H1 (cell line): ENCODE measurements at regions not wholly inside any gene's neighbourhood (a gene's known extent, or its start where the extent isn't known, plus 50 kb on each side); places are given as distances from the start of the nearest gene placed in this dataset.

Experiments
- CTCF ChIA-PET: fragments of 300-600 bp; sonication (Branson Sonifier 250); formaldehyde crosslinking; loops from one replicate; lab custom pipeline; 2021; ENCODE audit not compliant: partially characterized antibody; lab: Charles Lee
- POLR2A ChIA-PET: fragments of 300-600 bp; sonication (Branson Sonifier 250); formaldehyde crosslinking; loops from one replicate; lab custom pipeline; 2021; ENCODE audit warnings: inconsistent platforms; ENCODE audit not compliant: partially characterized antibody; lab: Charles Lee
- DNase-seq, 2 experiments: peaks; one replicate each; pipeline versions ENCODE4 v3.0.0 to v3.0.0-alpha.2; 2010 to 2022; ENCODE audit warnings: low spot score in 2 of 2, low read depth in 1 of 2, mixed read lengths in 1 of 2
- FAIRE-seq: peaks from 2 replicates; lab custom pipeline; 2011; peaks lifted over from hg19 to GRCh38; lab: Jason Lieb, UNC
- H2AFZ ChIP-seq: 2 replicates; pipeline ENCODE4 v1.8.1; 2012; ENCODE audit warnings: low read length, inconsistent platforms
- H2AK5ac ChIP-seq: 2 replicates; pipeline ENCODE4 v1.6.1; 2013; ENCODE audit warnings: low read depth, low read length
- H2BK120ac ChIP-seq: replicated peaks from 2 replicates; pipeline ENCODE3; 2013; ENCODE audit warnings: low read depth, low read length, inconsistent platforms
- H2BK12ac ChIP-seq: 2 replicates; pipeline ENCODE4 v1.6.1; 2013; ENCODE audit warnings: low read depth, low read length
- H2BK15ac ChIP-seq: 2 replicates; pipeline ENCODE4 v1.6.1; 2013; ENCODE audit warnings: low read length
- H2BK20ac ChIP-seq: 2 replicates; pipeline ENCODE4 v1.6.1; 2013; ENCODE audit warnings: low read length
- H2BK5ac ChIP-seq: 2 replicates; pipeline ENCODE4 v1.6.1; 2013; ENCODE audit warnings: low read depth, low read length
- H3K14ac ChIP-seq: 2 replicates; pipeline ENCODE4 v1.6.1; 2013; ENCODE audit warnings: inconsistent platforms; ENCODE audit not compliant: insufficient read length
- H3K18ac ChIP-seq: 2 replicates; pipeline ENCODE4 v1.6.1; 2013; ENCODE audit warnings: low read length; ENCODE audit errors: extremely low read depth
- H3K23ac ChIP-seq: 2 replicates; pipeline ENCODE4 v1.6.1; 2013; ENCODE audit warnings: inconsistent platforms; ENCODE audit not compliant: insufficient read length
- H3K23me2 ChIP-seq: 2 replicates; pipeline ENCODE4 v1.6.1; 2013; ENCODE audit warnings: low read depth, low read length
- H3K27ac ChIP-seq: 2 replicates; pipeline ENCODE4 v1.6.1; 2011; ENCODE audit warnings: low read depth, low read length, inconsistent platforms
- H3K27me3 ChIP-seq, 4 experiments: replicated peaks in 1 of 4; 1 replicate in 1 of 4; 2 replicates in 3 of 4; pipeline versions ENCODE4 v1.6.1 to v1.8.1; 2011 to 2013; ENCODE audit warnings: low read length in 3 of 4, mild to moderate bottlenecking in 3 of 4, inconsistent platforms in 2 of 4, mixed read lengths in 2 of 4, moderate library complexity in 1 of 4; ENCODE audit not compliant: control insufficient read depth in 3 of 4, insufficient read depth in 3 of 4; ENCODE audit errors: extremely low read depth in 1 of 4
- H3K36me3 ChIP-seq, 4 experiments: 2 replicates each; pipeline versions ENCODE4 v1.6.1 to v1.8.1; 2011 to 2013; ENCODE audit warnings: mild to moderate bottlenecking in 4 of 4, low read length in 3 of 4, moderate library complexity in 2 of 4, control low read depth in 1 of 4, inconsistent platforms in 1 of 4; ENCODE audit not compliant: insufficient read depth in 4 of 4, control insufficient read depth in 2 of 4
- H3K4ac ChIP-seq: replicated peaks from 2 replicates; pipeline ENCODE3; 2013; ENCODE audit warnings: low read length, low read depth, mixed read lengths, inconsistent platforms; ENCODE audit not compliant: insufficient read length
- H3K4me1 ChIP-seq, 4 experiments: replicated peaks in 1 of 4; 1 replicate in 1 of 4; 2 replicates in 3 of 4; pipeline versions ENCODE4 v1.6.1 to v1.8.1; 2011 to 2013; ENCODE audit warnings: low read length in 3 of 4, inconsistent platforms in 2 of 4, mixed read lengths in 1 of 4; ENCODE audit not compliant: insufficient read depth in 4 of 4, control insufficient read depth in 3 of 4
- H3K4me2 ChIP-seq, 2 experiments: 2 replicates each; pipeline versions ENCODE4 v1.6.1 to v1.8.1; 2011 to 2013; ENCODE audit warnings: low read depth in 2 of 2, low read length in 2 of 2, control low read depth in 1 of 2, inconsistent platforms in 1 of 2, mild to moderate bottlenecking in 1 of 2; ENCODE audit not compliant: insufficient read depth in 1 of 2
- H3K4me3 ChIP-seq, 4 experiments: fragments of 200-600, 300-600 bp in 1 of 4; sonication (generic), shearing (Covaris generic), sonication (Bioruptor Twin) in 1 of 4; 2 replicates each; pipeline versions ENCODE4 v1.5.1 to v1.8.1; 2011 to 2016; ENCODE audit warnings: low read length in 4 of 4, low read depth in 3 of 4, control low read depth in 2 of 4, inconsistent platforms in 2 of 4, mild to moderate bottlenecking in 2 of 4, mixed read lengths in 1 of 4, moderate library complexity in 1 of 4; ENCODE audit not compliant: insufficient read depth in 2 of 4; ENCODE audit errors: extremely low read depth in 1 of 4
- H3K56ac ChIP-seq: replicated peaks from 2 replicates; pipeline ENCODE3; 2013; ENCODE audit warnings: low read depth, mild to moderate bottlenecking, mixed read lengths, low read length, inconsistent platforms; ENCODE audit not compliant: insufficient read length
- H3K79me1 ChIP-seq: 2 replicates; pipeline ENCODE4 v1.6.1; 2013; ENCODE audit warnings: low read depth, low read length, control low read depth
- H3K79me2 ChIP-seq, 2 experiments: 2 replicates each; pipeline versions ENCODE4 v1.6.1 to v1.8.1; 2012 to 2013; ENCODE audit warnings: low read length in 2 of 2, mild to moderate bottlenecking in 2 of 2, inconsistent platforms in 1 of 2; ENCODE audit not compliant: insufficient read depth in 2 of 2, control insufficient read depth in 1 of 2
- H3K9ac ChIP-seq, 4 experiments: replicated peaks in 1 of 4; 1 replicate in 1 of 4; 2 replicates in 3 of 4; pipeline versions ENCODE4 v1.6.1 to v1.8.1; 2011 to 2013; ENCODE audit warnings: low read depth in 3 of 4, low read length in 3 of 4, control low read depth in 2 of 4, mild to moderate bottlenecking in 2 of 4, moderate library complexity in 2 of 4, inconsistent platforms in 1 of 4; ENCODE audit errors: extremely low read depth in 1 of 4
- H3K9me3 ChIP-seq, 2 experiments: 2 replicates each; pipeline versions ENCODE4 v1.6.1 to v1.8.1; 2012 to 2013; ENCODE audit warnings: mild to moderate bottlenecking in 2 of 2, moderate library complexity in 2 of 2, control low read depth in 1 of 2, inconsistent platforms in 1 of 2, low read depth in 1 of 2, low read length in 1 of 2, mixed read lengths in 1 of 2; ENCODE audit not compliant: insufficient read depth in 2 of 2
- H4K20me1 ChIP-seq, 2 experiments: replicated peaks in 1 of 2; 2 replicates each; pipeline versions ENCODE3 to v1.8.1; 2011 to 2013; ENCODE audit warnings: inconsistent platforms in 2 of 2, low read length in 2 of 2, mild to moderate bottlenecking in 1 of 2; ENCODE audit not compliant: insufficient read depth in 2 of 2, control insufficient read depth in 1 of 2
- H4K5ac ChIP-seq: 2 replicates; pipeline ENCODE4 v1.6.1; 2013; ENCODE audit warnings: low read length, low read depth, mixed read lengths, inconsistent platforms; ENCODE audit not compliant: insufficient read length
- H4K8ac ChIP-seq: 2 replicates; pipeline ENCODE4 v1.8.0; 2013; ENCODE audit warnings: mild to moderate bottlenecking, moderate library complexity, low read length, inconsistent platforms; ENCODE audit not compliant: insufficient read depth; ENCODE audit errors: extremely low read depth
- H4K91ac ChIP-seq: replicated peaks from 2 replicates; pipeline ENCODE3; 2013; ENCODE audit warnings: low read length, mixed read lengths, inconsistent platforms; ENCODE audit not compliant: insufficient read length
- BACH1 ChIP-seq: IDR thresholded peaks from 2 replicates; pipeline ENCODE4 v1.6.1; 2012; ENCODE audit warnings: low read length, improper control_type of control experiment
- CREB1 ChIP-seq: IDR thresholded peaks from 2 replicates; pipeline ENCODE4 v1.6.1; 2012; ENCODE audit warnings: inconsistent platforms
- JUN ChIP-seq: IDR thresholded peaks from 2 replicates; pipeline ENCODE4 v1.6.1; 2011; ENCODE audit warnings: low read depth, mild to moderate bottlenecking, improper control_type of control experiment, low read length
- PHF8 ChIP-seq: fragments of 200-600 bp; sonication (generic); conservative IDR thresholded peaks from 2 replicates; pipeline ENCODE4 v1.7.1; 2012; ENCODE audit warnings: low read depth, mild to moderate bottlenecking, inconsistent platforms, low read length, moderate library complexity
- POLR2AphosphoS5 ChIP-seq: IDR thresholded peaks from 2 replicates; pipeline ENCODE4 v1.6.1; 2011; ENCODE audit warnings: low read depth, low read length
- RBBP5 ChIP-seq: IDR thresholded peaks from 2 replicates; pipeline ENCODE4 v1.7.1; 2012; ENCODE audit warnings: low read depth, mild to moderate bottlenecking, inconsistent platforms, low read length, moderate library complexity, borderline replicate concordance
- RNF2 ChIP-seq: fragments of 200-900, 300-1000 bp; sonication (generic); IDR thresholded peaks from 2 replicates; pipeline ENCODE4 v1.7.1; 2016; ENCODE audit warnings: borderline replicate concordance, low read depth, mild to moderate bottlenecking, antibody characterized with exemption, low read length; ENCODE audit not compliant: poor library complexity, severe bottlenecking; ENCODE audit errors: missing control alignments
- SP4 ChIP-seq: IDR thresholded peaks from 2 replicates; pipeline ENCODE4 v1.6.1; 2012; ENCODE audit warnings: low read length, inconsistent platforms
- TEAD4 ChIP-seq: IDR thresholded peaks from 2 replicates; pipeline ENCODE4 v1.6.1; 2012; ENCODE audit warnings: low read depth, low read length, inconsistent platforms, mixed read lengths
- WGBS, 2 experiments: shearing (Covaris generic) in 1 of 2; methylation state at CpG; one replicate each; pipeline versions ENCODE4 v1.1.6 to v1.1.7; 2013 to 2015; ENCODE audit warnings: low lambda C conversion rate in 2 of 2, mixed read lengths in 2 of 2, inconsistent platforms in 1 of 2, low coverage in 1 of 2, missing lambda C conversion rate in 1 of 2; ENCODE audit not compliant: insufficient replicate concordance in 2 of 2, insufficient coverage in 1 of 2, insufficient read length in 1 of 2; ENCODE audit errors: extremely low coverage in 1 of 2, missing lambda C conversion rate in 1 of 2; 5-methylcytosine and 5-hydroxymethylcytosine counted together

- Histone ChIP-seq H3K9me3 (no peaks in the 10 kb centered on the region), H3K79me2 (no peaks in the 10 kb centered on the region), H3K4me1 (no peaks in the 10 kb centered on the region), H3K18ac (no peak overlapping the region), H2BK120ac (no peak overlapping the region), H4K91ac (no peak overlapping the region), H4K8ac (no peak overlapping the region), H4K20me1 (no peaks in the 10 kb centered on the region), H2BK20ac (no peak overlapping the region), H3K23me2 (no peaks in the 10 kb centered on the region), H2BK12ac (no peak overlapping the region), H2BK5ac (no peak overlapping the region), H3K4ac (no peak overlapping the region), H3K79me1 (no peaks in the 10 kb centered on the region), H2AK5ac (no peak overlapping the region), H3K27ac (no peak overlapping the region), H3K56ac (no peak overlapping the region), H2BK15ac (no peak overlapping the region), H3K4me3 (no peak overlapping the region), H4K5ac (no peak overlapping the region), H3K23ac (no peak overlapping the region), H3K36me3 (no peaks in the 10 kb centered on the region), H3K9ac (no peak overlapping the region), H3K27me3 (no peaks in the 10 kb centered on the region), H3K4me2 (no peak overlapping the region), H2AFZ (no peak overlapping the region), H3K14ac (no peak overlapping the region)
- no peak for FAIRE-seq
- 84% methylated on average over 1 of the region's 1 CpG; no CpG with 5 or more reads in 1 of the 2 experiments for WGBS, 2 experiments
- POLR2A ChIA-PET = no interaction called here
- TF ChIP-seq TEAD4 = no peak
- TF ChIP-seq RBBP5 = no peak
- TF ChIP-seq RNF2 = no peak
- no peak for TF ChIP-seq BACH1
- no peak for TF ChIP-seq CREB1
- no peak for TF ChIP-seq PHF8
- no peak for TF ChIP-seq SP4
- no peak for TF ChIP-seq POLR2AphosphoS5
- no peak for TF ChIP-seq JUN
- CTCF ChIA-PET = interaction anchor here (0.6 to 2.2 kb wide), 2 partner anchors 15 to 16 kb away, joined by 3 to 7 read pairs; no protein-coding TSS in a partner anchor
- DNase-seq = no peak
These were observed 1174.6 kb downstream of the CDH12 start for GRCh38 chr5:21678526-21678925.
